NT2/D1 (cell line): ENCODE measurements at regions not wholly inside any gene's neighbourhood (a gene's known extent, or its start where the extent isn't known, plus 50 kb on each side); places are given as distances from the start of the nearest gene placed in this dataset.

Source experiments
- SUZ12 ChIP-seq: IDR thresholded peaks from 2 replicates; pipeline ENCODE4 v1.6.1; 2011; ENCODE audit not compliant: insufficient read length, insufficient read depth; ENCODE audit errors: extremely low read depth
- YY1 ChIP-seq: IDR thresholded peaks from 2 replicates; pipeline ENCODE4 v1.6.1; 2011; ENCODE audit not compliant: insufficient read length, insufficient read depth

- no peak for TF ChIP-seq YY1
- no peak for TF ChIP-seq SUZ12
Measured at GRCh38 chr18:8901019-8901418, 195.7 kb downstream of the MTCL1 start.
